ENCODE measurements at regions not wholly inside any gene's neighbourhood (a gene's known extent, or its start where the extent isn't known, plus 50 kb on each side); places are given as distances from the start of the nearest gene placed in this dataset.

DNA sequence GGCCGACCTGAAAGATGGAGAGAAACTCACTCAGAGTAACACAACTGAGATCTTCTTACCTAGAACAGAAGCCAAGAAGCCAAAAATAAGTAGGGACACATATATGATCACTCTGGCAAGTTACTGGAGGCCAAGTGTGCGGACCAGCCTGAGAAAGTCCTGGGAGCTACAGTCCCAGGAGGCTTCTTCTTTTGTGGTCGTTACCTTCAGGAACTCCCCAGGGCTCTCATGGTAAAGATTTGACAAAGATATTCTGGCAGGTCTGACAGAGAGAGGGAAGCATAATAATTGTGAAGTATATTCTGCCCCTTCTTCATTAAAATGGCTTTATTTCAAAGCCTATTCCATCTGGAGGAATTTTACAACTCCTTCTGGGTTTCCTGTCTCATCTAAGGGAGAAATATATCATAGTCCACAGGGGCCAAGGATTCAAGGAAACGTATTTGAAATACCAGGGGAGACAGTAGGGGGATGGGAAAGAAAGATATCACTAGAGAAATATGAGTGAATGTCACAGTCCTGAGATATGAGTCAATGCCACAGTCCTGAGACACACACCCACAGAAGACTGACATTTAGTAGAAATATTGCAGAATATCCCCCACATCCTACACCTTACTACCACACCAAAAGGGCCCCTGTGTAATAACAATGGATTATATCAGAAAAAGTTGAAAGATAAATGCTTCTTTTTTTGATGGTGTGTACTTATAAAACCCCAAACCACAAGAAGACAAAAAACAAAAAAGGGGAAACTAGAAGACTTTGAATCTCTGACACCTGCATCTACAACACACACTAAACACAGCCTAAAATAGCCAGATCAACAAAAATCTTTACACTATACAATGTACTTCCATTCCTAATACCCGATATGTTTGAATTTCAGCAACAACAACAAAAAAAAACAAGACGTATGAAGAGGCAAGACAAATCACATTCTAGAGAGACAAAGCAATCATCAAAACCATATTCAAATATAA is 594.2 kb upstream of the NRG3 start:
- TF ChIP-seq CTCF (IDR thresholded peaks at IDR 0.05 in 4 of 5, conservative IDR thresholded peaks at IDR 0.05 in 1 of 5) (no peak), POLR2A (IDR thresholded peaks at IDR 0.05) (no peak)
